ENCODE measurements at regions not wholly inside any gene's neighbourhood (a gene's known extent, or its start where the extent isn't known, plus 50 kb on each side); places are given as distances from the start of the nearest gene placed in this dataset.

DNA sequence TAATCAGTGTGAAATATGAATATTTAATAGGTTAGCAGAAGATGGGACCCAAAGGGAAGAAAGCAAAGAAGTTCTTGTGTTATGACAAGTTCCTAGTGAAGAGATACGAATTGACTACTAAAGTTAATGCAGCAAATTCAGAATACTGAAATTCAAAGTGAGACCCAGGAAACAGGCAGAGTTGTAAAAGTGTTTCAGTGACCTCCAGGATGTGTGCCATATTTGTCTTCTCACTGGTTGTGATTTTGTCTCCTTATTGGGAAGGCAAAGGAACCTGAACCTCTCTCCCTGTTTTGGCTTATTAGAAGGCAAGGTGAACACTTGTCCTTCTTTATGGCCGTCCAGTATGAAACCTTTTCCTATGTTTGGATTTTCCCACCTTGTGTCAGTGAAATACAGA is 51.8 kb upstream of the DTNBP1 start:
- in situ Hi-C loops (cut with MboI) (no loop called here), intact Hi-C loops (cut with micrococcal nuclease; ENCODE audit: unreplicated experiment) (no loop called here)
- Histone ChIP-seq H3K9ac (ENCODE audit: control insufficient read depth, insufficient read depth, low read length) (no peak overlapping the region), H3K36me3 (ENCODE audit: control insufficient read depth in 2 of 2, insufficient read depth in 2 of 2, low read length in 1 of 2) (no peaks in the 10 kb centered on the region), H3K27me3 (replicated peaks in 1 of 2; ENCODE audit: control insufficient read depth in 2 of 2, insufficient read depth in 2 of 2, low read length in 1 of 2) (no peaks in the 10 kb centered on the region), H3K27ac (ENCODE audit: control insufficient read depth, insufficient read depth) (no peak overlapping the region), H4K20me1 (ENCODE audit: control insufficient read depth, insufficient read depth) (no peaks in the 10 kb centered on the region), H2AFZ (ENCODE audit: control insufficient read depth, low read depth, low read length) (no peak overlapping the region), H3K4me3 (no peak overlapping the region), H3K4me2 (ENCODE audit: control insufficient read depth, insufficient read depth) (no peak overlapping the region), H3K4me1 (ENCODE audit: control insufficient read depth, insufficient read depth, low read length) (no peaks in the 10 kb centered on the region), H3K79me2 (ENCODE audit: control insufficient read depth, insufficient read depth, low read length) (no peaks in the 10 kb centered on the region), H3K9me3 (replicated peaks; ENCODE audit: control insufficient read depth, insufficient read depth, low read length) (no peaks in the 10 kb centered on the region)
- FAIRE-seq: no peak
- BruUV-seq (replicated peaks): no TSS peak
- TF ChIP-seq TCF12 (IDR thresholded peaks at IDR 0.05; ENCODE audit: low read depth, low read length) (no peak), SIN3A (IDR thresholded peaks at IDR 0.05; ENCODE audit: low read depth, low read length) (no peak), NFIC (IDR thresholded peaks at IDR 0.05; ENCODE audit: low read depth, low read length) (no peak), ZNF217 (IDR thresholded peaks at IDR 0.05) (no peak), CBX5 (IDR thresholded peaks at IDR 0.05; ENCODE audit: low read depth) (no peak), PML (IDR thresholded peaks at IDR 0.05; ENCODE audit: low read length) (no peak), ESRRA (IDR thresholded peaks at IDR 0.05; ENCODE audit: low read length) (no peak), SMAD1 (IDR thresholded peaks at IDR 0.05; ENCODE audit: low read depth, partially characterized antibody) (no peak)
- TF ChIP-seq, protein P1, sequence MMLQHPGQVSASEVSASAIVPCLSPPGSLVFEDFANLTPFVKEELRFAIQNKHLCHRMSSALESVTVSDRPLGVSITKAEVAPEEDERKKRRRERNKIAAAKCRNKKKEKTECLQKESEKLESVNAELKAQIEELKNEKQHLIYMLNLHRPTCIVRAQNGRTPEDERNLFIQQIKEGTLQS (IDR thresholded peaks at IDR 0.05; ENCODE audit: borderline replicate concordance, extremely low read depth, low read depth, low read length): no peak
- ChIA-PET CTCF (interaction anchor here (1.3 kb wide), 1 partner anchor 14 kb away, joined by 3 read pairs; no protein-coding TSS in a partner anchor), POLR2A (no interaction called here), RAD21 (ENCODE audit: unreplicated experiment) (no interaction called here), SMC1A (ENCODE audit: uncharacterized antibody, unreplicated experiment) (no interaction called here)
- WGBS (ENCODE audit: insufficient coverage, insufficient replicate concordance, low lambda C conversion rate, missing lambda C conversion rate): 45% methylated on average over 2 of the region's 2 CpGs
- ATAC-seq: no peak
- DNase-seq (ENCODE audit: low read depth, low spot score): no peak

DNA sequence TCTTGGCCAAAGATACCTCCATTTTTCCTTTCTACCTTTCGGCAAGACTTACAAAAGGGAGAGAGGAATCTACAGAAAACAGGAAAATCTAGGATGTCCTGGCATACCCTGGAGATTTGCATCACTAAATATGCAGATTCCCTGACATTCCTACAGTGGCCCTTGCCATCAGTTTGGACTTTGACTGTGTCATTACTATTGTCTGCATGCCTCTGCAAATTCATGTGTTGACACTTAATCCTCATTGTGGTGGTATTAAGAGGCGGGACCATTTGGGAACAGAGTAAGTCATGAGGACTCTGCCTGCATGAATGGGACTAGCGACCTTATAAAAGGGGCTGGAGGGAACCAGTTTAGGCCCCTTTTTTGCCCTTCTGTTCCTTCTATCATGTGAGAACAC is 50.5 kb upstream of the DTNBP1 start:
- ChIA-PET CTCF (interaction anchor here (1.3 kb wide), 1 partner anchor 15 kb away, joined by 5 read pairs; no protein-coding TSS in a partner anchor), SMC1A (ENCODE audit: uncharacterized antibody, unreplicated experiment) (interaction anchor here (1.2 kb wide), 1 partner anchor 55 kb away, joined by 3 read pairs; no protein-coding TSS in a partner anchor), RAD21 (ENCODE audit: unreplicated experiment) (no interaction called here), POLR2A (no interaction called here)
- in situ Hi-C loops (cut with MboI): no loop called here
- H2AFZ ChIP-seq (ENCODE audit: control insufficient read depth, low read depth, low read length): no peak overlapping the region
- no peak overlapping the region for H3K4me3 ChIP-seq
- no peaks in the 10 kb centered on the region for H3K4me1 ChIP-seq (ENCODE audit: control insufficient read depth, insufficient read depth, low read length)
- intact Hi-C loops (cut with micrococcal nuclease; ENCODE audit: unreplicated experiment): no loop called here
- ATAC-seq (no peak), DNase-seq (ENCODE audit: low read depth, low spot score) (no peak), FAIRE-seq (no peak)
- 39% methylated on average over 3 of the region's 3 CpGs for whole genome bisulfite sequencing (ENCODE audit: insufficient coverage, insufficient replicate concordance, low lambda C conversion rate, missing lambda C conversion rate)
- H3K27ac ChIP-seq (ENCODE audit: control insufficient read depth, insufficient read depth): no peak overlapping the region
- H3K9me3 ChIP-seq (replicated peaks; ENCODE audit: control insufficient read depth, insufficient read depth, low read length): no peaks in the 10 kb centered on the region
- no peak overlapping the region for H3K4me2 ChIP-seq (ENCODE audit: control insufficient read depth, insufficient read depth)
- no peaks in the 10 kb centered on the region for H3K79me2 ChIP-seq (ENCODE audit: control insufficient read depth, insufficient read depth, low read length)
- no peaks in the 10 kb centered on the region for H3K36me3 ChIP-seq (ENCODE audit: control insufficient read depth in 2 of 2, insufficient read depth in 2 of 2, low read length in 1 of 2)
- H3K27me3 ChIP-seq (replicated peaks in 1 of 2; ENCODE audit: control insufficient read depth in 2 of 2, insufficient read depth in 2 of 2, low read length in 1 of 2): no peaks in the 10 kb centered on the region
- H4K20me1 ChIP-seq (ENCODE audit: control insufficient read depth, insufficient read depth): no peaks in the 10 kb centered on the region
- H3K9ac ChIP-seq (ENCODE audit: control insufficient read depth, insufficient read depth, low read length): no peak overlapping the region
- BruUV-seq (replicated peaks): no TSS peak
- TF ChIP-seq ASH2L (IDR thresholded peaks at IDR 0.05; ENCODE audit: borderline replicate concordance, low read depth) (no peak), ZNF24 (IDR thresholded peaks at IDR 0.05) (no peak), FOXM1 (IDR thresholded peaks at IDR 0.05; ENCODE audit: low read depth, low read length) (no peak), SMARCA5 (IDR thresholded peaks at IDR 0.05) (no peak), RBBP5 (conservative IDR thresholded peaks at IDR 0.05) (no peak), POU2F2 (IDR thresholded peaks at IDR 0.05; ENCODE audit: borderline replicate concordance, low read depth, low read length) (no peak), CBX5 (IDR thresholded peaks at IDR 0.05; ENCODE audit: low read depth) (no peak), CREB1 (IDR thresholded peaks at IDR 0.05; ENCODE audit: low read depth) (no peak), EP300 (IDR thresholded peaks at IDR 0.05; ENCODE audit: borderline replicate concordance in 1 of 2, control insufficient read depth in 1 of 2, low read depth in 2 of 2, low read length in 2 of 2) (no peak), RELA (IDR thresholded peaks at IDR 0.05; ENCODE audit: borderline replicate concordance, partially characterized antibody) (no peak), DPF2 (IDR thresholded peaks at IDR 0.05) (no peak)
- TF ChIP-seq, protein P2, sequence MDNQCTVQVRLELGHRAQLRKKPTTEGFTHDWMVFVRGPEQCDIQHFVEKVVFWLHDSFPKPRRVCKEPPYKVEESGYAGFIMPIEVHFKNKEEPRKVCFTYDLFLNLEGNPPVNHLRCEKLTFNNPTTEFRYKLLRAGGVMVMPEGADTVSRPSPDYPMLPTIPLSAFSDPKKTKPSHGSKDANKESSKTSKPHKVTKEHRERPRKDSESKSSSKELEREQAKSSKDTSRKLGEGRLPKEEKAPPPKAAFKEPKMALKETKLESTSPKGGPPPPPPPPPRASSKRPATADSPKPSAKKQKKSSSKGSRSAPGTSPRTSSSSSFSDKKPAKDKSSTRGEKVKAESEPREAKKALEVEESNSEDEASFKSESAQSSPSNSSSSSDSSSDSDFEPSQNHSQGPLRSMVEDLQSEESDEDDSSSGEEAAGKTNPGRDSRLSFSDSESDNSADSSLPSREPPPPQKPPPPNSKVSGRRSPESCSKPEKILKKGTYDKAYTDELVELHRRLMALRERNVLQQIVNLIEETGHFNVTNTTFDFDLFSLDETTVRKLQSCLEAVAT (IDR thresholded peaks at IDR 0.05): no peak

Measured in GM12878 (cell line).